GM10266 (cell line): ENCODE measurements at regions not wholly inside any gene's neighbourhood (a gene's known extent, or its start where the extent isn't known, plus 50 kb on each side); places are given as distances from the start of the nearest gene placed in this dataset.

Experiments used
- DNase-seq: peaks from one replicate; pipeline ENCODE4 v3.0.0; 2012; ENCODE audit errors: extremely low spot score
- CTCF ChIP-seq: IDR thresholded peaks from 2 replicates; pipeline ENCODE4 v1.5.1; 2012; ENCODE audit warnings: mild to moderate bottlenecking, low read depth; ENCODE audit not compliant: control insufficient read depth, insufficient read depth; ENCODE audit errors: missing control alignments

GRCh38 chr15:96403932-96404331 is 73.4 kb downstream of the NR2F2 start:
- no peak for DNase-seq

GRCh38 chr15:96404560-96404959 is 74.1 kb downstream of the NR2F2 start:
- no peak for DNase-seq

More at GRCh38 chr15:96403932-96404331, 73.4 kb downstream of the NR2F2 start:
- TF ChIP-seq CTCF: no peak

GRCh38 chr15:96406291-96406690 is 75.8 kb downstream of the NR2F2 start:
- DNase-seq: no peak
- TF ChIP-seq CTCF: no peak

More at GRCh38 chr15:96404560-96404959, 74.1 kb downstream of the NR2F2 start:
- no peak for TF ChIP-seq CTCF

GRCh38 chr15:96406701-96407100 is 76.2 kb downstream of the NR2F2 start:
- no peak for TF ChIP-seq CTCF
- DNase-seq: no peak

- no peak for TF ChIP-seq CTCF
- DNase-seq: no peak
Measured at GRCh38 chr15:96407482-96407881, 77.0 kb downstream of the NR2F2 start.

- no peak for TF ChIP-seq CTCF
- DNase-seq: no peak
Measured at GRCh38 chr15:96408591-96409183, 78.2 kb downstream of the NR2F2 start.

GRCh38 chr15:96409215-96410138 is 79.0 kb downstream of the NR2F2 start:
- no peak for TF ChIP-seq CTCF
- DNase-seq: peak; percentile 21
